ENCODE measurements at regions not wholly inside any gene's neighbourhood (a gene's known extent, or its start where the extent isn't known, plus 50 kb on each side); places are given as distances from the start of the nearest gene placed in this dataset.

GRCh38 chr10:63901228-63901627 lies 380.0 kb downstream of the REEP3 start:
- TF ChIP-seq ZNF10 (tag by site-specific recombination; IDR thresholded peaks at IDR 0.05), result no peak
- TF ChIP-seq ZNF560 (tag by site-specific recombination; IDR thresholded peaks at IDR 0.05; ENCODE audit: borderline replicate concordance), result no peak
- TF ChIP-seq CTCF (tag by site-specific recombination; IDR thresholded peaks at IDR 0.05), result no peak; the same call in 1 of the 2 replicates
- no peak for TF ChIP-seq ZNF184 (tag by site-specific recombination; IDR thresholded peaks at IDR 0.05)
- no peak for TF ChIP-seq ZNF707 (tag by site-specific recombination; IDR thresholded peaks at IDR 0.05)
- TF ChIP-seq, protein P1, sequence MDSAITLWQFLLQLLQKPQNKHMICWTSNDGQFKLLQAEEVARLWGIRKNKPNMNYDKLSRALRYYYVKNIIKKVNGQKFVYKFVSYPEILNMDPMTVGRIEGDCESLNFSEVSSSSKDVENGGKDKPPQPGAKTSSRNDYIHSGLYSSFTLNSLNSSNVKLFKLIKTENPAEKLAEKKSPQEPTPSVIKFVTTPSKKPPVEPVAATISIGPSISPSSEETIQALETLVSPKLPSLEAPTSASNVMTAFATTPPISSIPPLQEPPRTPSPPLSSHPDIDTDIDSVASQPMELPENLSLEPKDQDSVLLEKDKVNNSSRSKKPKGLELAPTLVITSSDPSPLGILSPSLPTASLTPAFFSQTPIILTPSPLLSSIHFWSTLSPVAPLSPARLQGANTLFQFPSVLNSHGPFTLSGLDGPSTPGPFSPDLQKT (IDR thresholded peaks at IDR 0.05; ENCODE audit: borderline replicate concordance, low read depth, low read length), result no peak
- TF ChIP-seq, protein P2, sequence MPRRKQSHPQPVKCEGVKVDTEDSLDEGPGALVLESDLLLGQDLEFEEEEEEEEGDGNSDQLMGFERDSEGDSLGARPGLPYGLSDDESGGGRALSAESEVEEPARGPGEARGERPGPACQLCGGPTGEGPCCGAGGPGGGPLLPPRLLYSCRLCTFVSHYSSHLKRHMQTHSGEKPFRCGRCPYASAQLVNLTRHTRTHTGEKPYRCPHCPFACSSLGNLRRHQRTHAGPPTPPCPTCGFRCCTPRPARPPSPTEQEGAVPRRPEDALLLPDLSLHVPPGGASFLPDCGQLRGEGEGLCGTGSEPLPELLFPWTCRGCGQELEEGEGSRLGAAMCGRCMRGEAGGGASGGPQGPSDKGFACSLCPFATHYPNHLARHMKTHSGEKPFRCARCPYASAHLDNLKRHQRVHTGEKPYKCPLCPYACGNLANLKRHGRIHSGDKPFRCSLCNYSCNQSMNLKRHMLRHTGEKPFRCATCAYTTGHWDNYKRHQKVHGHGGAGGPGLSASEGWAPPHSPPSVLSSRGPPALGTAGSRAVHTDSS (tag by site-specific recombination; IDR thresholded peaks at IDR 0.05), result no peak
- TF ChIP-seq ZNF24 (tag by site-specific recombination; IDR thresholded peaks at IDR 0.05), result no peak
- TF ChIP-seq, protein P3, sequence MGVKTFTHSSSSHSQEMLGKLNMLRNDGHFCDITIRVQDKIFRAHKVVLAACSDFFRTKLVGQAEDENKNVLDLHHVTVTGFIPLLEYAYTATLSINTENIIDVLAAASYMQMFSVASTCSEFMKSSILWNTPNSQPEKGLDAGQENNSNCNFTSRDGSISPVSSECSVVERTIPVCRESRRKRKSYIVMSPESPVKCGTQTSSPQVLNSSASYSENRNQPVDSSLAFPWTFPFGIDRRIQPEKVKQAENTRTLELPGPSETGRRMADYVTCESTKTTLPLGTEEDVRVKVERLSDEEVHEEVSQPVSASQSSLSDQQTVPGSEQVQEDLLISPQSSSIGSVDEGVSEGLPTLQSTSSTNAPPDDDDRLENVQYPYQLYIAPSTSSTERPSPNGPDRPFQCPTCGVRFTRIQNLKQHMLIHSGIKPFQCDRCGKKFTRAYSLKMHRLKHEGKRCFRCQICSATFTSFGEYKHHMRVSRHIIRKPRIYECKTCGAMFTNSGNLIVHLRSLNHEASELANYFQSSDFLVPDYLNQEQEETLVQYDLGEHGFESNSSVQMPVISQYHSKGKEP (tag by site-specific recombination; IDR thresholded peaks at IDR 0.05), result no peak
- TF ChIP-seq MZF1 (tag by site-specific recombination; IDR thresholded peaks at IDR 0.05; ENCODE audit: borderline replicate concordance), result no peak
- TF ChIP-seq, protein P4, sequence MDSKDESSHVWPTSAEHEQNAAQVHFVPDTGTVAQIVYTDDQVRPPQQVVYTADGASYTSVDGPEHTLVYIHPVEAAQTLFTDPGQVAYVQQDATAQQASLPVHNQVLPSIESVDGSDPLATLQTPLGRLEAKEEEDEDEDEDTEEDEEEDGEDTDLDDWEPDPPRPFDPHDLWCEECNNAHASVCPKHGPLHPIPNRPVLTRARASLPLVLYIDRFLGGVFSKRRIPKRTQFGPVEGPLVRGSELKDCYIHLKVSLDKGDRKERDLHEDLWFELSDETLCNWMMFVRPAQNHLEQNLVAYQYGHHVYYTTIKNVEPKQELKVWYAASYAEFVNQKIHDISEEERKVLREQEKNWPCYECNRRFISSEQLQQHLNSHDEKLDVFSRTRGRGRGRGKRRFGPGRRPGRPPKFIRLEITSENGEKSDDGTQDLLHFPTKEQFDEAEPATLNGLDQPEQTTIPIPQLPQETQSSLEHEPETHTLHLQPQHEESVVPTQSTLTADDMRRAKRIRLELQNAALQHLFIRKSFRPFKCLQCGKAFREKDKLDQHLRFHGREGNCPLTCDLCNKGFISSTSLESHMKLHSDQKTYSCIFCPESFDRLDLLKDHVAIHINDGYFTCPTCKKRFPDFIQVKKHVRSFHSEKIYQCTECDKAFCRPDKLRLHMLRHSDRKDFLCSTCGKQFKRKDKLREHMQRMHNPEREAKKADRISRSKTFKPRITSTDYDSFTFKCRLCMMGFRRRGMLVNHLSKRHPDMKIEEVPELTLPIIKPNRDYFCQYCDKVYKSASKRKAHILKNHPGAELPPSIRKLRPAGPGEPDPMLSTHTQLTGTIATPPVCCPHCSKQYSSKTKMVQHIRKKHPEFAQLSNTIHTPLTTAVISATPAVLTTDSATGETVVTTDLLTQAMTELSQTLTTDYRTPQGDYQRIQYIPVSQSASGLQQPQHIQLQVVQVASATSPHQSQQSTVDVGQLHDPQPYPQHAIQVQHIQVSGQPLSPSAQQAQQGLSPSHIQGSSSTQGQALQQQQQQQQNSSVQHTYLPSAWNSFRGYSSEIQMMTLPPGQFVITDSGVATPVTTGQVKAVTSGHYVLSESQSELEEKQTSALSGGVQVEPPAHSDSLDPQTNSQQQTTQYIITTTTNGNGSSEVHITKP (tag by site-specific recombination; IDR thresholded peaks at IDR 0.05), result no peak
- TF ChIP-seq PBX3 (CRISPR knock-in tag; IDR thresholded peaks at IDR 0.05), result no peak
- TF ChIP-seq SP2 (tag by site-specific recombination; IDR thresholded peaks at IDR 0.05), result no peak
- TF ChIP-seq ZNF76 (tag by site-specific recombination; IDR thresholded peaks at IDR 0.05; ENCODE audit: borderline replicate concordance, low read depth), result no peak
